ENCODE measurements at regions not wholly inside any gene's neighbourhood (a gene's known extent, or its start where the extent isn't known, plus 50 kb on each side); places are given as distances from the start of the nearest gene placed in this dataset.
"Not testable (repeated sequence)": the region's sequence is repeated elsewhere in the genome, so short reads cannot be mapped to it uniquely, and the experiment has no call there.

- FAIRE-seq (no peak), DNase-seq (ENCODE audit: low spot score) (no peak)
These were observed 984.6 kb upstream of the SEMA6A start for GRCh38 chr5:117559005-117559844.

GRCh38 chr5:117551236-117551635, 976.6 kb upstream of the SEMA6A start:
- no peak for FAIRE-seq

GRCh38 chr5:117547192-117547591, 972.6 kb upstream of the SEMA6A start:
- FAIRE-seq (no peak), DNase-seq (ENCODE audit: low spot score) (no peak)

More at GRCh38 chr5:117551236-117551635, 976.6 kb upstream of the SEMA6A start:
- DNase-seq (ENCODE audit: low spot score), result no peak

- DNase-seq (ENCODE audit: low spot score), result no peak
- FAIRE-seq, result no peak
These were observed 965.1 kb upstream of the SEMA6A start for GRCh38 chr5:117539692-117540091.

GRCh38 chr5:117533792-117534191, 959.2 kb upstream of the SEMA6A start:
- FAIRE-seq, result no peak
- no peak for DNase-seq (ENCODE audit: low spot score)

GRCh38 chr5:117533051-117533670, 958.5 kb upstream of the SEMA6A start:
- DNase-seq (ENCODE audit: low spot score); FAIRE-seq: not testable (repeated sequence)

- DNase-seq (ENCODE audit: low spot score) (no peak), FAIRE-seq (no peak)
These were observed 945.4 kb upstream of the SEMA6A start for GRCh38 chr5:117519957-117520500.

GRCh38 chr5:117504305-117504704, 929.7 kb upstream of the SEMA6A start:
- FAIRE-seq, result no peak
- DNase-seq (ENCODE audit: low spot score), result no peak

- FAIRE-seq, result no peak
- no peak for DNase-seq (ENCODE audit: low spot score)
These were observed 923.0 kb upstream of the SEMA6A start for GRCh38 chr5:117497601-117498000.

GRCh38 chr5:117496801-117497200, 922.2 kb upstream of the SEMA6A start:
- DNase-seq (ENCODE audit: low spot score), result no peak
- FAIRE-seq, result no peak

- DNase-seq (ENCODE audit: low spot score) (no peak), FAIRE-seq (no peak)
These were observed 919.6 kb upstream of the SEMA6A start for GRCh38 chr5:117494188-117494587.

GRCh38 chr5:117488976-117489500, 914.4 kb upstream of the SEMA6A start:
- FAIRE-seq (no peak), DNase-seq (ENCODE audit: low spot score) (no peak)

GRCh38 chr5:117487556-117487955, 912.9 kb upstream of the SEMA6A start:
- no peak for FAIRE-seq
- DNase-seq (ENCODE audit: low spot score), result no peak

- FAIRE-seq, result no peak
These were observed 912.3 kb upstream of the SEMA6A start for GRCh38 chr5:117486879-117487391.

GRCh38 chr5:117486261-117486660, 911.6 kb upstream of the SEMA6A start:
- no peak for DNase-seq (ENCODE audit: low spot score)
- FAIRE-seq, result no peak

More at GRCh38 chr5:117486879-117487391, 912.3 kb upstream of the SEMA6A start:
- no peak for DNase-seq (ENCODE audit: low spot score)

- DNase-seq (ENCODE audit: low spot score) (no peak), FAIRE-seq (no peak)
These were observed 901.3 kb upstream of the SEMA6A start for GRCh38 chr5:117475919-117476318.

- FAIRE-seq, result no peak
These were observed 898.5 kb upstream of the SEMA6A start for GRCh38 chr5:117473165-117473564.

GRCh38 chr5:117463881-117464570, 889.4 kb upstream of the SEMA6A start:
- FAIRE-seq, result no peak
- no peak for DNase-seq (ENCODE audit: low spot score)

More at GRCh38 chr5:117473165-117473564, 898.5 kb upstream of the SEMA6A start:
- DNase-seq (ENCODE audit: low spot score), result no peak

GRCh38 chr5:117461966-117462365, 887.3 kb upstream of the SEMA6A start:
- DNase-seq (ENCODE audit: low spot score) (no peak), FAIRE-seq (no peak)

- FAIRE-seq, result no peak
These were observed 886.8 kb upstream of the SEMA6A start for GRCh38 chr5:117461403-117461802.

GRCh38 chr5:117457656-117458055, 883.0 kb upstream of the SEMA6A start:
- FAIRE-seq, result no peak
- no peak for DNase-seq (ENCODE audit: low spot score)

More at GRCh38 chr5:117461403-117461802, 886.8 kb upstream of the SEMA6A start:
- no peak for DNase-seq (ENCODE audit: low spot score)

Data from RCC 7860 (cell line).